SK-N-SH (cell line): ENCODE measurements at regions not wholly inside any gene's neighbourhood (a gene's known extent, or its start where the extent isn't known, plus 50 kb on each side); places are given as distances from the start of the nearest gene placed in this dataset.

Experiments used
- CTCF ChIA-PET: fragments of 300-600, 350-600 bp; formaldehyde crosslinking; extraction: SDS; loops from one replicate; lab custom pipeline; 2021; lab: Yijun Ruan, JAX
- POLR2A ChIA-PET: fragments of 350-600 bp; sonication (Branson Sonifier 250); formaldehyde crosslinking; extraction: SDS; loops from one replicate; lab custom pipeline; 2020; ENCODE audit warnings: antibody characterized with exemption, inconsistent platforms; lab: Yijun Ruan, JAX
- DNase-seq: peaks from one replicate; pipeline ENCODE4 v3.0.0; 2012
- H2AFZ ChIP-seq: fragments of 200-600 bp; sonication (generic); 2 replicates; pipeline ENCODE4 v1.8.1; 2016; ENCODE audit warnings: antibody characterized with exemption, mild to moderate bottlenecking, low read depth
- H3F3A ChIP-seq: fragments of 200-600 bp; sonication (generic); replicated peaks from 2 replicates; pipeline ENCODE3; 2016; ENCODE audit warnings: antibody characterized with exemption, mild to moderate bottlenecking; ENCODE audit not compliant: insufficient read depth
- H3K27ac ChIP-seq, 2 experiments: fragments of 200-500 bp in 1 of 2; fragments of 200-600 bp in 1 of 2; sonication (Bioruptor generic) in 1 of 2; sonication (generic), shearing (Covaris generic) in 1 of 2; 2 replicates each; pipeline versions ENCODE4 v1.5.1 to v1.6.1; 2014 to 2016; ENCODE audit warnings: low read depth in 2 of 2, inconsistent platforms in 1 of 2, low read length in 1 of 2, mild to moderate bottlenecking in 1 of 2, mixed read lengths in 1 of 2
- H3K27me3 ChIP-seq: fragments of 200-600 bp; sonication (generic), shearing (Covaris generic); 2 replicates; pipeline ENCODE4 v1.6.1; 2016; ENCODE audit warnings: mixed run types; ENCODE audit not compliant: insufficient read depth
- H3K36me3 ChIP-seq, 2 experiments: fragments of 200-500 bp in 1 of 2; fragments of 200-600 bp in 1 of 2; sonication (Bioruptor generic) in 1 of 2; sonication (generic) in 1 of 2; replicated peaks in 1 of 2; 2 replicates each; pipeline versions ENCODE3 to v1.5.1; 2014 to 2016; ENCODE audit warnings: low read length in 1 of 2, mild to moderate bottlenecking in 1 of 2; ENCODE audit not compliant: insufficient read depth in 2 of 2, control insufficient read depth in 1 of 2
- H3K4me1 ChIP-seq, 2 experiments: fragments of 200-500 bp in 1 of 2; fragments of 200-600 bp in 1 of 2; sonication (Bioruptor generic) in 1 of 2; sonication (generic), shearing (Covaris generic) in 1 of 2; 2 replicates each; pipeline versions ENCODE4 v1.5.1 to v1.6.1; 2014 to 2016; ENCODE audit warnings: low read depth in 1 of 2, low read length in 1 of 2, mixed run types in 1 of 2; ENCODE audit not compliant: insufficient read depth in 2 of 2, control insufficient read depth in 1 of 2
- H3K4me2 ChIP-seq: fragments of 200-600 bp; sonication (generic), shearing (Covaris generic); 2 replicates; pipeline ENCODE4 v1.6.1; 2017; ENCODE audit warnings: mixed run types
- H3K4me3 ChIP-seq, 2 experiments: fragments of 200-500 bp in 1 of 2; fragments of 200-600 bp in 1 of 2; sonication (Bioruptor generic) in 1 of 2; sonication (generic), shearing (Covaris generic) in 1 of 2; 2 replicates each; pipeline versions ENCODE4 v1.5.1 to v1.8.1; 2014 to 2016; ENCODE audit warnings: low read depth in 2 of 2, inconsistent platforms in 1 of 2, low read length in 1 of 2, mild to moderate bottlenecking in 1 of 2, mixed read lengths in 1 of 2, moderate library complexity in 1 of 2
- H3K79me2 ChIP-seq: fragments of 200-600 bp; sonication (generic); 2 replicates; pipeline ENCODE4 v1.8.1; 2017; ENCODE audit warnings: mild to moderate bottlenecking; ENCODE audit not compliant: insufficient read depth
- H3K9ac ChIP-seq: fragments of 200-600 bp; sonication (generic); 2 replicates; pipeline ENCODE4 v1.6.1; 2017; ENCODE audit warnings: mixed run types
- H3K9me2 ChIP-seq: fragments of 200-600 bp; sonication (generic); 2 replicates; pipeline ENCODE4 v1.6.1; 2017; ENCODE audit warnings: mixed run types
- H3K9me3 ChIP-seq: fragments of 200-600 bp; sonication (generic); 2 replicates; pipeline ENCODE4 v1.6.1; 2017; ENCODE audit warnings: mixed run types, mild to moderate bottlenecking, moderate library complexity
- H4K20me1 ChIP-seq: fragments of 200-600 bp; sonication (generic); 2 replicates; pipeline ENCODE4 v1.6.1; 2017; ENCODE audit warnings: mild to moderate bottlenecking, mixed run types; ENCODE audit not compliant: insufficient read depth
- CHD2 ChIP-seq: fragments of 150-350 bp; IDR thresholded peaks from 2 replicates; pipeline ENCODE4 v1.6.1; 2018; ENCODE audit warnings: low read length; ENCODE audit not compliant: partially characterized antibody
- ELF1 ChIP-seq: IDR thresholded peaks from 2 replicates; pipeline ENCODE4 v1.4.0; 2012
- EP300 ChIP-seq, 2 experiments: IDR thresholded peaks; 2 replicates each; pipeline versions ENCODE4 v1.4.0 to v1.6.1; 2012; ENCODE audit warnings: borderline replicate concordance in 1 of 2, low read depth in 1 of 2, low read length in 1 of 2
- FOXJ3 ChIP-seq: sonication (generic); formaldehyde crosslinking; IDR thresholded peaks from 2 replicates; pipeline ENCODE4 v1.5.1; 2020; ENCODE audit warnings: mild to moderate bottlenecking, missing genetic modification reagents
- FOXM1 ChIP-seq: IDR thresholded peaks from 2 replicates; pipeline ENCODE4 v1.4.0; 2012; ENCODE audit warnings: low read depth, mild to moderate bottlenecking
- JUND ChIP-seq: IDR thresholded peaks from 2 replicates; pipeline ENCODE4 v1.4.0; 2012
- MAX ChIP-seq: IDR thresholded peaks from 2 replicates; pipeline ENCODE4 v1.4.0; 2012; ENCODE audit warnings: low read depth
- MEF2A ChIP-seq: IDR thresholded peaks from 2 replicates; pipeline ENCODE4 v1.4.0; 2012; ENCODE audit warnings: low read depth, borderline replicate concordance
- MXI1 ChIP-seq: IDR thresholded peaks from 2 replicates; pipeline ENCODE4 v1.6.1; 2012; ENCODE audit warnings: mild to moderate bottlenecking, low read depth, low read length, improper control_type of control experiment
- NFIC ChIP-seq: IDR thresholded peaks from 2 replicates; pipeline ENCODE4 v1.4.0; 2012; ENCODE audit warnings: borderline replicate concordance
- RAD21 ChIP-seq: IDR thresholded peaks from 2 replicates; pipeline ENCODE4 v1.6.1; 2012; ENCODE audit warnings: mild to moderate bottlenecking, low read length
- RCOR1 ChIP-seq: fragments of 150-350 bp; IDR thresholded peaks from 2 replicates; pipeline ENCODE4 v1.6.1; 2017; ENCODE audit warnings: antibody characterized with exemption, low read length
- REST ChIP-seq: IDR thresholded peaks from 2 replicates; pipeline ENCODE4 v1.6.1; 2012; ENCODE audit warnings: mild to moderate bottlenecking, low read depth, low read length, moderate library complexity
- RXRA ChIP-seq: IDR thresholded peaks from 2 replicates; pipeline ENCODE4 v1.4.0; 2012; ENCODE audit warnings: low read depth, mild to moderate bottlenecking, borderline replicate concordance
- SIN3A ChIP-seq: IDR thresholded peaks from 2 replicates; pipeline ENCODE4 v1.6.1; 2012; ENCODE audit warnings: low read depth, mild to moderate bottlenecking, low read length, moderate library complexity, borderline replicate concordance
- SMC3 ChIP-seq: IDR thresholded peaks from 2 replicates; pipeline ENCODE4 v1.6.1; 2012; ENCODE audit warnings: low read depth, low read length, improper control_type of control experiment
- TAF1 ChIP-seq: IDR thresholded peaks from 2 replicates; pipeline ENCODE4 v1.6.1; 2012; ENCODE audit warnings: low read depth, mild to moderate bottlenecking, low read length, moderate library complexity, borderline replicate concordance
- TEAD4 ChIP-seq: IDR thresholded peaks from 2 replicates; pipeline ENCODE4 v1.4.0; 2012; ENCODE audit warnings: mild to moderate bottlenecking, borderline replicate concordance; ENCODE audit not compliant: insufficient read depth
- USF1 ChIP-seq: IDR thresholded peaks from 2 replicates; pipeline ENCODE4 v1.4.0; 2012; ENCODE audit warnings: low read depth, borderline replicate concordance
- USF2 ChIP-seq: fragments of 150-350 bp; IDR thresholded peaks from 2 replicates; pipeline ENCODE4 v1.6.1; 2017; ENCODE audit warnings: antibody characterized with exemption, low read length, low read depth, borderline replicate concordance
- WGBS: methylation state at CpG from one replicate; pipeline ENCODE4 v1.1.6; 2017; ENCODE audit warnings: low lambda C conversion rate; 5-methylcytosine and 5-hydroxymethylcytosine counted together
- TF ChIP-seq, protein P1 (sequence below): IDR thresholded peaks from 2 replicates; pipeline ENCODE4; 2012

- H3K36me3 ChIP-seq: no peaks in the 10 kb centered on the region
- no peak overlapping the region for H3K9ac ChIP-seq
- H3K27ac ChIP-seq: no peak overlapping the region
- ChIA-PET POLR2A (no interaction called here), CTCF (no interaction called here)
- H3K9me2 ChIP-seq: no peaks in the 10 kb centered on the region
- H4K20me1 ChIP-seq: no peaks in the 10 kb centered on the region
- no peaks in the 10 kb centered on the region for H3K79me2 ChIP-seq
- no peak overlapping the region for H3K4me3 ChIP-seq
- H3K4me1 ChIP-seq: no peaks in the 10 kb centered on the region
- no peak for DNase-seq
- no peaks in the 10 kb centered on the region for H3F3A ChIP-seq
- H3K9me3 ChIP-seq: no peaks in the 10 kb centered on the region
- no peaks in the 10 kb centered on the region for H3K27me3 ChIP-seq
- H2AFZ ChIP-seq: no peak overlapping the region
- 86% methylated on average over 1 of the region's 1 CpG for WGBS
- no peak for TF ChIP-seq TAF1
- TF ChIP-seq ELF1: no peak
- TF ChIP-seq, protein P1, sequence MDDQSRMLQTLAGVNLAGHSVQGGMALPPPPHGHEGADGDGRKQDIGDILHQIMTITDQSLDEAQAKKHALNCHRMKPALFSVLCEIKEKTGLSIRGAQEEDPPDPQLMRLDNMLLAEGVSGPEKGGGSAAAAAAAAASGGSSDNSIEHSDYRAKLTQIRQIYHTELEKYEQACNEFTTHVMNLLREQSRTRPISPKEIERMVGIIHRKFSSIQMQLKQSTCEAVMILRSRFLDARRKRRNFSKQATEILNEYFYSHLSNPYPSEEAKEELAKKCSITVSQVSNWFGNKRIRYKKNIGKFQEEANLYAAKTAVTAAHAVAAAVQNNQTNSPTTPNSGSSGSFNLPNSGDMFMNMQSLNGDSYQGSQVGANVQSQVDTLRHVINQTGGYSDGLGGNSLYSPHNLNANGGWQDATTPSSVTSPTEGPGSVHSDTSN: no peak
- TF ChIP-seq TEAD4: no peak
- TF ChIP-seq MAX: no peak
- no peak for TF ChIP-seq CHD2
- no peak for TF ChIP-seq EP300 (IDR thresholded peaks at IDR 0.05; ENCODE audit: borderline replicate concordance in 1 of 2, low read depth in 1 of 2, low read length in 1 of 2)
- no peak for TF ChIP-seq NFIC
- TF ChIP-seq SMC3: no peak
- TF ChIP-seq USF2: no peak
- no peak overlapping the region for H3K4me2 ChIP-seq
Observed at GRCh38 chr5:89917112-89917511, 492.4 kb downstream of the CETN3 start.

DNA sequence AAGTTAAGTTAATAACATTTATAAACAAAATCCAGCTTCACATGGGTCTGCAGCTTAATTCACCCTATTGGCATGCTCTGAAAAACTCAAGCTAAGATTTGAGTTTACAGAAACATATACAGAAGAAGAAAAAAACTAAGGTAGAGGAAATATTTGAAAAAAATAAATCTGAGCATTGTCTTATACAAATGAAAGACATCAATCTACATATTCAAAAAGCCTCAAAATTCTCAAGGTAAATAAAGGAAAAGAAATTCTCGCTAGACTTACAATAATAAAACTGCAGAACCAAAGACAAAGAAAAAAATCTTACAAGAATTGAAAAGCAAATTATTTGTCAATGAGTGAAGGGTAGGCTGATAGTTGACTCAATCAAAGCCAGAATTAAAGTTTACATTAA, 493.4 kb downstream of the CETN3 start:
- no peak overlapping the region for H3K9ac ChIP-seq
- no peaks in the 10 kb centered on the region for H4K20me1 ChIP-seq
- H3K36me3 ChIP-seq: no peaks in the 10 kb centered on the region
- H3K79me2 ChIP-seq: no peaks in the 10 kb centered on the region
- DNase-seq: no peak
- no peaks in the 10 kb centered on the region for H3K4me1 ChIP-seq
- H3K9me3 ChIP-seq: no peaks in the 10 kb centered on the region
- ChIA-PET CTCF (no interaction called here), POLR2A (no interaction called here)
- WGBS: 60% methylated on average over 1 of the region's 1 CpG
- no peak overlapping the region for H3K4me2 ChIP-seq
- H3K27ac ChIP-seq: no peak overlapping the region
- no peaks in the 10 kb centered on the region for H3K27me3 ChIP-seq
- H3K9me2 ChIP-seq: no peaks in the 10 kb centered on the region
- H2AFZ ChIP-seq: no peak overlapping the region
- no peaks in the 10 kb centered on the region for H3F3A ChIP-seq
- H3K4me3 ChIP-seq: no peak overlapping the region
- TF ChIP-seq RCOR1 (no peak), FOXM1 (no peak), TAF1 (no peak), REST (no peak), SMC3 (no peak), RXRA (no peak), MEF2A (no peak), USF2 (no peak), MXI1 (no peak), FOXJ3 (CRISPR knock-in tag) (no peak), ELF1 (no peak), RAD21 (no peak), NFIC (no peak), JUND (no peak), USF1 (no peak), SIN3A (no peak), EP300 (IDR thresholded peaks at IDR 0.05; ENCODE audit: borderline replicate concordance in 1 of 2, low read depth in 1 of 2, low read length in 1 of 2) (no peak)
